Keratinocyte (primary cell): ENCODE measurements at regions not wholly inside any gene's neighbourhood (a gene's known extent, or its start where the extent isn't known, plus 50 kb on each side); places are given as distances from the start of the nearest gene placed in this dataset.

Experiments
- DNase-seq: peaks from one replicate; pipeline ENCODE4 v3.0.0-alpha.2; 2011; ENCODE audit warnings: low read depth, missing footprints, low spot score
- FAIRE-seq: peaks from 2 replicates; lab custom pipeline; 2011; peaks lifted over from hg19 to GRCh38; lab: Jason Lieb, UNC
- H2AFZ ChIP-seq: 2 replicates; pipeline ENCODE4 v1.6.0; 2012; ENCODE audit warnings: low read length, control low read depth, inconsistent platforms; ENCODE audit not compliant: control insufficient read depth
- H3K27ac ChIP-seq: 2 replicates; pipeline ENCODE4 v1.5.1; 2011; ENCODE audit warnings: low read length; ENCODE audit not compliant: control insufficient read depth, insufficient read depth
- H3K27me3 ChIP-seq: 3 replicates; pipeline ENCODE4 v1.6.0; 2011; ENCODE audit warnings: low read length; ENCODE audit not compliant: control insufficient read depth, insufficient read depth; ENCODE audit errors: extremely low read depth
- H3K36me3 ChIP-seq, 2 experiments: 2 replicates in 1 of 2; 3 replicates in 1 of 2; pipeline ENCODE4 v1.5.1; 2011; ENCODE audit warnings: low read length in 2 of 2, mild to moderate bottlenecking in 1 of 2; ENCODE audit not compliant: control insufficient read depth in 2 of 2, insufficient read depth in 2 of 2; ENCODE audit errors: extremely low read depth in 1 of 2
- H3K4me1 ChIP-seq: 3 replicates; pipeline ENCODE4 v1.5.1; 2011; ENCODE audit warnings: low read length; ENCODE audit not compliant: control insufficient read depth, insufficient read depth; ENCODE audit errors: extremely low read depth
- H3K4me2 ChIP-seq: 3 replicates; pipeline ENCODE4 v1.6.0; 2011; ENCODE audit warnings: low read depth, low read length; ENCODE audit not compliant: control insufficient read depth, insufficient read depth; ENCODE audit errors: extremely low read depth
- H3K4me3 ChIP-seq, 3 experiments: fragments of 200-600 bp in 1 of 3; sonication (generic) in 1 of 3; 2 replicates in 2 of 3; 3 replicates in 1 of 3; pipeline ENCODE4 v1.5.1; 2011 to 2016; ENCODE audit warnings: low read length in 3 of 3, mild to moderate bottlenecking in 3 of 3, control low read depth in 2 of 3, inconsistent platforms in 1 of 3, low read depth in 1 of 3, mixed read lengths in 1 of 3, mixed run types in 1 of 3, moderate library complexity in 1 of 3; ENCODE audit not compliant: control insufficient read depth in 2 of 3, insufficient read depth in 2 of 3; ENCODE audit errors: extremely low read depth in 1 of 3
- H3K79me2 ChIP-seq: 2 replicates; pipeline ENCODE4 v1.6.0; 2012; ENCODE audit warnings: low read length; ENCODE audit not compliant: control insufficient read depth, insufficient read depth
- H3K9ac ChIP-seq: 3 replicates; pipeline ENCODE4 v1.6.0; 2011; ENCODE audit warnings: low read length; ENCODE audit not compliant: control insufficient read depth, insufficient read depth; ENCODE audit errors: extremely low read depth
- H3K9me1 ChIP-seq: 3 replicates; pipeline ENCODE4 v1.6.0; 2011; ENCODE audit warnings: low read length; ENCODE audit not compliant: control insufficient read depth, insufficient read depth; ENCODE audit errors: extremely low read depth
- H3K9me3 ChIP-seq: 2 replicates; pipeline ENCODE4 v1.5.1; 2012; ENCODE audit warnings: low read depth, low read length; ENCODE audit not compliant: control insufficient read depth
- H4K20me1 ChIP-seq: 3 replicates; pipeline ENCODE4 v1.6.0; 2011; ENCODE audit warnings: low read length; ENCODE audit not compliant: control insufficient read depth, insufficient read depth; ENCODE audit errors: extremely low read depth
- EZH2 ChIP-seq: IDR thresholded peaks from one replicate; pipeline ENCODE4 v1.6.1; 2012; ENCODE audit warnings: inconsistent platforms, mild to moderate bottlenecking, low read length, moderate library complexity
- dilution Hi-C: fragments of 300-500 bp; cut with MboI; formaldehyde crosslinking; loops from one replicate; pipeline ENCODE4 v1.7.0; 2020; ENCODE audit warnings: low sequenced_read_pairs; ENCODE audit not compliant: extremely low pct_ligation_motif_present
- TF ChIP-seq, protein P1 (sequence below), 3 experiments: IDR thresholded peaks in 1 of 3; conservative IDR thresholded peaks in 1 of 3; optimal IDR thresholded peaks in 1 of 3; 2 replicates in 2 of 3; 3 replicates in 1 of 3; pipeline versions ENCODE3 to v1.5.1; 2011; ENCODE audit warnings: low read length in 3 of 3, mild to moderate bottlenecking in 3 of 3, moderate library complexity in 2 of 3, control low read depth in 1 of 3, inconsistent platforms in 1 of 3; ENCODE audit not compliant: insufficient read depth in 2 of 3; ENCODE audit errors: extremely low read depth in 1 of 3

DNA sequence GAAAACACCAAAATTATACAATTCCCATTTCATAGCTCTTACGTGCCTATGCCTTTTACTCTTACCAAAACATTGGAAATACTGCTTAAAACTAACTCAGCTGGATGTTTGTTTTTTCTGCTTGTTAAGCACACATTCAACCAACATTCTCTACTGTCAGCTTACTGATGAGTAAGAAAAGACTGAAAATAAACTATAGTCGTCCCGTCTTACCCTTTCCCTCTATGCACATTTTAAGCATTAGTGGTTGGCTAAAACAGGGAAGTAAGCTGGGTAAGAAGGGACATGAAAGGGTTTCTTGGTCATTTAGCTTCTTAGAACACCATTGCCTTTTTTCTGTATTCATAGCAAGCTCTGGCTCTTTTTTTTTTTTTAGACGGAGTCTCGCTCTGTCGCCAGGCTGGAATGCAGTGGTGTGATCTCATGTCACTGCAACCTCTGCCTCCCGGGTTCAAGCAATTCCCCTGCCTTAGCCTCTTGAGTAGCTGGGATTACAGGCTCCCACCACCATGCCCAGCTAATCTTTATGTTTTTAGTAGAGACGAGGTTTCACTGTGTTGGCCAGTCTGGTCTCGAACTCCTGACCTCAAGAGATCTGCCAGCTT lies 232.1 kb upstream of the PCSK5 start:
- no peak for FAIRE-seq
- Histone ChIP-seq H3K27ac (no peak overlapping the region), H3K4me3 (no peak overlapping the region), H3K9me3 (no peaks in the 10 kb centered on the region), H3K9ac (no peak overlapping the region), H3K79me2 (no peaks in the 10 kb centered on the region), H3K36me3 (no peaks in the 10 kb centered on the region), H4K20me1 (no peaks in the 10 kb centered on the region), H3K27me3 (no peaks in the 10 kb centered on the region), H3K4me1 (no peaks in the 10 kb centered on the region), H3K4me2 (no peak overlapping the region), H2AFZ (no peak overlapping the region), H3K9me1 (no peaks in the 10 kb centered on the region)
- TF ChIP-seq, protein P1, sequence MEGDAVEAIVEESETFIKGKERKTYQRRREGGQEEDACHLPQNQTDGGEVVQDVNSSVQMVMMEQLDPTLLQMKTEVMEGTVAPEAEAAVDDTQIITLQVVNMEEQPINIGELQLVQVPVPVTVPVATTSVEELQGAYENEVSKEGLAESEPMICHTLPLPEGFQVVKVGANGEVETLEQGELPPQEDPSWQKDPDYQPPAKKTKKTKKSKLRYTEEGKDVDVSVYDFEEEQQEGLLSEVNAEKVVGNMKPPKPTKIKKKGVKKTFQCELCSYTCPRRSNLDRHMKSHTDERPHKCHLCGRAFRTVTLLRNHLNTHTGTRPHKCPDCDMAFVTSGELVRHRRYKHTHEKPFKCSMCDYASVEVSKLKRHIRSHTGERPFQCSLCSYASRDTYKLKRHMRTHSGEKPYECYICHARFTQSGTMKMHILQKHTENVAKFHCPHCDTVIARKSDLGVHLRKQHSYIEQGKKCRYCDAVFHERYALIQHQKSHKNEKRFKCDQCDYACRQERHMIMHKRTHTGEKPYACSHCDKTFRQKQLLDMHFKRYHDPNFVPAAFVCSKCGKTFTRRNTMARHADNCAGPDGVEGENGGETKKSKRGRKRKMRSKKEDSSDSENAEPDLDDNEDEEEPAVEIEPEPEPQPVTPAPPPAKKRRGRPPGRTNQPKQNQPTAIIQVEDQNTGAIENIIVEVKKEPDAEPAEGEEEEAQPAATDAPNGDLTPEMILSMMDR (optimal IDR thresholded peaks at IDR 0.05 in 1 of 3, IDR thresholded peaks at IDR 0.05 in 1 of 3, conservative IDR thresholded peaks at IDR 0.05 in 1 of 3; ENCODE audit: extremely low read depth in 1 of 3, insufficient read depth in 2 of 3, low read length in 3 of 3): no peak
- no peak for TF ChIP-seq EZH2
- DNase-seq: no peak
- dilution Hi-C loops: no loop called here

DNA sequence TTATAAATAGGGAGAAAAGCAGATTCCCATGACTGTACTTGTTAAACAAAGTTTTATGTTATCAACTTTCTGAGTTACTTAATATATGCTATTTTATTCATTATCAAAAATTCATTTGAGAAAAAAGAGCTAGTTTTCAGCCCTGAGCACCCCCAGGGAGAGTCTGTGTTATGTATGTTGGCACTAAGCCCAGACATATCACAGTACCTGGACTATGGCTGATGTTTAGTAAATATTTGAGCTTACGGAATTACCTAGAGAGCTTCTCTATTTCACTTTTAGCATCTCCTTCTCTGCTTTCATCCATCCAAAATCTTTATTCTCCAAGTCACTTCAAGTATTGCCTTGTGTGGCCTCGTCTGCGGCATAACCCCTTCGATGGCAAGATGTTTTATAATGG lies 225.9 kb upstream of the PCSK5 start:
- no peaks in the 10 kb centered on the region for H4K20me1 ChIP-seq
- dilution Hi-C loops: no loop called here

More for the DNA sequence above, 225.9 kb upstream of the PCSK5 start:
- DNase-seq (no peak), FAIRE-seq (no peak)
- TF ChIP-seq, protein P1 (optimal IDR thresholded peaks at IDR 0.05 in 1 of 3, IDR thresholded peaks at IDR 0.05 in 1 of 3, conservative IDR thresholded peaks at IDR 0.05 in 1 of 3; ENCODE audit: extremely low read depth in 1 of 3, insufficient read depth in 2 of 3, low read length in 3 of 3): no peak
- TF ChIP-seq EZH2: no peak
- Histone ChIP-seq H3K27ac (no peak overlapping the region), H2AFZ (no peak overlapping the region), H3K27me3 (no peaks in the 10 kb centered on the region), H3K9ac (no peak overlapping the region), H3K4me1 (no peaks in the 10 kb centered on the region), H3K4me2 (no peak overlapping the region), H3K9me1 (no peaks in the 10 kb centered on the region), H3K4me3 (no peak overlapping the region), H3K79me2 (no peaks in the 10 kb centered on the region), H3K9me3 (no peaks in the 10 kb centered on the region), H3K36me3 (no peaks in the 10 kb centered on the region)
